OCI-LY3 (cell line): ENCODE measurements at regions not wholly inside any gene's neighbourhood (a gene's known extent, or its start where the extent isn't known, plus 50 kb on each side); places are given as distances from the start of the nearest gene placed in this dataset.

Experiments used
- CTCF ChIP-seq: fragments of 200-600, 300-600 bp; sonication (generic); IDR thresholded peaks from 2 replicates; pipeline ENCODE4 v1.5.1; 2014; ENCODE audit warnings: antibody characterized with exemption, low read length, low read depth
- EZH2phosphoT487 ChIP-seq: fragments of 200-600 bp; shearing (Covaris generic); IDR thresholded peaks from 2 replicates; pipeline ENCODE4 v1.6.1; 2018; ENCODE audit warnings: antibody characterized with exemption, mixed run types, low read depth

GRCh38 chr22:48589901-48590300, 1237.8 kb downstream of the BRD1 start:
- TF ChIP-seq CTCF (no peak), EZH2phosphoT487 (no peak)
